MCF 10A (cell line): ENCODE measurements at regions not wholly inside any gene's neighbourhood (a gene's known extent, or its start where the extent isn't known, plus 50 kb on each side); places are given as distances from the start of the nearest gene placed in this dataset.

ENCODE experiments used
- BruUV-seq: library from RNA; stranded (reverse); fragments of 400-500 nt; replicated peaks from 2 replicates; lab custom pipeline; 2021; lab: Mats Ljungman, UMichigan
- CTCF ChIA-PET: fragments of 300-600 bp; sonication (Branson Sonifier 250); formaldehyde crosslinking; extraction: SDS; loops from one replicate; lab custom pipeline; 2021; ENCODE audit warnings: antibody characterized with exemption, inconsistent platforms; lab: Yijun Ruan, JAX
- POLR2A ChIA-PET: fragments of 300-600, 350-650 bp; sonication (Branson Sonifier 250); formaldehyde crosslinking; extraction: SDS; loops from one replicate; lab custom pipeline; 2020; ENCODE audit warnings: antibody characterized with exemption, inconsistent platforms; lab: Yijun Ruan, JAX
- DNase-seq: peaks from one replicate; pipeline ENCODE4 v3.0.0-alpha.2; 2018; ENCODE audit not compliant: unreplicated experiment
- H3K27ac Mint-ChIP-seq: one replicate; pipeline ENCODE4 v1.8.0; 2022; ENCODE audit warnings: mild to moderate bottlenecking, low read depth, mixed read lengths; ENCODE audit not compliant: unreplicated experiment
- H3K27me3 Mint-ChIP-seq: one replicate; pipeline ENCODE4 v1.8.0; 2022; ENCODE audit warnings: mixed read lengths; ENCODE audit not compliant: insufficient read depth, unreplicated experiment
- H3K36me3 Mint-ChIP-seq: one replicate; pipeline ENCODE4 v1.8.0; 2022; ENCODE audit warnings: mild to moderate bottlenecking, moderate library complexity, mixed read lengths; ENCODE audit not compliant: insufficient read depth, unreplicated experiment
- H3K4me1 Mint-ChIP-seq: one replicate; pipeline ENCODE4 v1.8.0; 2022; ENCODE audit warnings: mixed read lengths; ENCODE audit not compliant: insufficient read depth, unreplicated experiment
- H3K4me3 Mint-ChIP-seq: one replicate; pipeline ENCODE4 v1.8.0; 2022; ENCODE audit warnings: mild to moderate bottlenecking, moderate library complexity, mixed read lengths; ENCODE audit not compliant: unreplicated experiment
- H3K9me3 Mint-ChIP-seq: one replicate; pipeline ENCODE4 v1.8.0; 2022; ENCODE audit warnings: mixed read lengths; ENCODE audit not compliant: unreplicated experiment
- CTCF ChIP-seq: fragments of 200-600 bp; IDR thresholded peaks from one replicate; pipeline ENCODE4 v1.8.0; 2022; ENCODE audit warnings: antibody characterized with exemption, mild to moderate bottlenecking; ENCODE audit not compliant: unreplicated experiment
- intact Hi-C: fragments of 100-400 bp; cut with micrococcal nuclease; formaldehyde crosslinking; loops from 2 replicates; pipeline ENCODE4 v1.14.1; 2022

GRCh38 chr14:80393766-80394165, 182.5 kb upstream of the DIO2 start:
- no peaks in the 10 kb centered on the region for H3K9me3 Mint-ChIP-seq
- POLR2A ChIA-PET = no interaction called here
- no peak for TF ChIP-seq CTCF
- H3K36me3 Mint-ChIP-seq = no peaks in the 10 kb centered on the region
- peaks cover 24% of the 10 kb centered on the region for H3K4me1 Mint-ChIP-seq
- H3K27ac Mint-ChIP-seq = no peak overlapping the region
- no TSS peak for BruUV-seq
- intact Hi-C loops = no loop called here
- no peaks in the 10 kb centered on the region for H3K27me3 Mint-ChIP-seq
- no peak for DNase-seq
- CTCF ChIA-PET = interaction anchor here (0.6 to 1.1 kb wide), 2 partner anchors 37 to 193 kb away, joined by 3 read pairs; no protein-coding TSS in a partner anchor
- H3K4me3 Mint-ChIP-seq = no peak overlapping the region

- POLR2A ChIA-PET = no interaction called here
- TF ChIP-seq CTCF = no peak
- CTCF ChIA-PET = interaction anchor here (0.6 kb wide), 1 partner anchor 1578 kb away, joined by 3 read pairs; no protein-coding TSS in a partner anchor
- intact Hi-C loops = no loop called here
- Mint-ChIP-seq H3K9me3 (no peaks in the 10 kb centered on the region), H3K27ac (peak overlapping the region; percentile 91), H3K27me3 (no peaks in the 10 kb centered on the region), H3K4me1 (peaks cover 39% of the 10 kb centered on the region), H3K36me3 (no peaks in the 10 kb centered on the region), H3K4me3 (no peak overlapping the region)
- no TSS peak for BruUV-seq
- DNase-seq = peak; percentile 44
These were observed 179.6 kb upstream of the DIO2 start for GRCh38 chr14:80390906-80391305.

- BruUV-seq = no TSS peak
These were observed 177.8 kb upstream of the DIO2 start for GRCh38 chr14:80388980-80389711.

More at GRCh38 chr14:80388980-80389711, 177.8 kb upstream of the DIO2 start:
- ChIA-PET POLR2A (interaction anchor here (0.6 to 1.5 kb wide), 5 partner anchors 10 to 196 kb away, joined by 3 to 4 read pairs (median 4); no protein-coding TSS in a partner anchor), CTCF (interaction anchor here (0.6 kb wide), 1 partner anchor 1428 kb away, joined by 4 read pairs; no protein-coding TSS in a partner anchor)
- H3K27ac Mint-ChIP-seq = peak overlapping the region; percentile 91
- peaks cover 45% of the 10 kb centered on the region for H3K4me1 Mint-ChIP-seq
- no peaks in the 10 kb centered on the region for H3K27me3 Mint-ChIP-seq
- no peak for TF ChIP-seq CTCF
- intact Hi-C loops = no loop called here
- no peaks in the 10 kb centered on the region for H3K9me3 Mint-ChIP-seq
- DNase-seq = peak; percentile 53
- H3K4me3 Mint-ChIP-seq = no peak overlapping the region
- no peaks in the 10 kb centered on the region for H3K36me3 Mint-ChIP-seq
